ENCODE measurements at regions not wholly inside any gene's neighbourhood (a gene's known extent, or its start where the extent isn't known, plus 50 kb on each side); places are given as distances from the start of the nearest gene placed in this dataset.

DNA sequence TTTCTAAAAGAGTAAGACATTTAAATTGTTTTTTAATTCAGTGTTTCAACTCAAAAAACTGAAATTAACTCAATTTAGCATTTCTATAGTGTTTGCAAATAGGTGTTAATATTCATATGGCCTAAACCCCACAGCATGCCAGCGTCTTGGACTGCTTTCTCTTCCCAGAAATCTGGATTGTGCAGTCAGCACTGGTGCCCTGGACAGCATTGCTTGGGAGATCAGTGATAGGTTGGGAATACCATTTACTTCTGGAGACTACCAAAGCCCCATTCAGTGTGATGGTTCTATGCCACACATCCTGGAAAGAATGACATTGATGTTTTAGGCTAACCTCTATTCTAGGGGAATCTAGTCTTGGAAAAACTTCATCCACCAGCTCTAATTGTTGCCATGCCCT lies 455.0 kb upstream of the KLHL29 start:
- Histone ChIP-seq H3K4me3 (ENCODE audit: insufficient read depth, low read depth, low read length) (no peak overlapping the region), H3K27me3 (ENCODE audit: control insufficient read depth, insufficient read depth, low read length) (no peaks in the 10 kb centered on the region), H2BK120ac (ENCODE audit: low read depth, low read length) (no peak overlapping the region), H3K9ac (ENCODE audit: low read depth, low read length) (no peak overlapping the region), H2AK5ac (ENCODE audit: low read depth, low read length) (no peak overlapping the region), H3K14ac (replicated peaks; ENCODE audit: low read depth, low read length) (no peak overlapping the region), H3K9me1 (ENCODE audit: insufficient read depth, low read length) (no peaks in the 10 kb centered on the region), H3K79me1 (ENCODE audit: low read depth in 1 of 2, low read length in 2 of 2) (no peaks in the 10 kb centered on the region), H4K20me1 (ENCODE audit: insufficient read depth, low read length) (no peaks in the 10 kb centered on the region), H3K9me3 (ENCODE audit: control insufficient read depth, insufficient read depth, low read length) (peaks cover 11% of the 10 kb centered on the region), H2BK15ac (ENCODE audit: low read depth, low read length) (no peak overlapping the region), H2AFZ (replicated peaks; ENCODE audit: low read length, poor library complexity) (no peak overlapping the region), H4K91ac (ENCODE audit: insufficient read depth, low read depth, low read length) (no peak overlapping the region), H3K27ac (ENCODE audit: insufficient read depth, low read length) (no peak overlapping the region), H2BK5ac (ENCODE audit: low read depth, low read length, poor library complexity, severe bottlenecking) (no peak overlapping the region), H4K8ac (ENCODE audit: low read depth in 2 of 2, low read length in 2 of 2) (no peak overlapping the region), H4K5ac (ENCODE audit: low read depth, low read length) (no peak overlapping the region), H3K23ac (ENCODE audit: low read depth, low read length) (no peak overlapping the region), H2AK9ac (replicated peaks; ENCODE audit: low read depth, low read length, poor library complexity) (no peak overlapping the region), H3K18ac (ENCODE audit: low read depth, low read length) (no peak overlapping the region), H3K36me3 (ENCODE audit: control insufficient read depth, insufficient read depth, low read length) (no peaks in the 10 kb centered on the region), H3K4me2 (ENCODE audit: low read depth, low read length) (no peak overlapping the region), H2BK20ac (ENCODE audit: low read depth, low read length) (no peak overlapping the region), H3K56ac (ENCODE audit: extremely low read depth, insufficient read depth, low read length) (no peak overlapping the region), H3K4ac (ENCODE audit: low read depth, low read length) (no peak overlapping the region), H3K4me1 (ENCODE audit: control insufficient read depth, insufficient read depth, low read length) (no peaks in the 10 kb centered on the region)
- dilution Hi-C loops (cut with HindIII; ENCODE audit: low sequenced_read_pairs, unreplicated experiment) (no loop called here), in situ Hi-C loops (cut with MboI; ENCODE audit: low sequenced_read_pairs) (no loop called here), intact Hi-C loops (cut with micrococcal nuclease) (no loop called here)
- TF ChIP-seq SMC3 (IDR thresholded peaks at IDR 0.05; ENCODE audit: low read depth, low read length) (no peak), BHLHE40 (IDR thresholded peaks at IDR 0.05; ENCODE audit: low read depth, low read length) (no peak), CEBPB (IDR thresholded peaks at IDR 0.05; ENCODE audit: low read depth, low read length) (no peak), MAFK (IDR thresholded peaks at IDR 0.05; ENCODE audit: low read depth, low read length) (no peak), POLR2A (IDR thresholded peaks at IDR 0.05; ENCODE audit: low read depth, low read length) (no peak), MXI1 (IDR thresholded peaks at IDR 0.05; ENCODE audit: borderline replicate concordance, low read depth, low read length) (no peak), CHD1 (IDR thresholded peaks at IDR 0.05; ENCODE audit: low read depth, low read length) (no peak), FOS (IDR thresholded peaks at IDR 0.05; ENCODE audit: low read depth, low read length) (no peak), MAZ (IDR thresholded peaks at IDR 0.05; ENCODE audit: borderline replicate concordance, low read depth, low read length) (no peak), RFX5 (IDR thresholded peaks at IDR 0.05; ENCODE audit: low read depth, low read length) (no peak), RAD21 (IDR thresholded peaks at IDR 0.05; ENCODE audit: low read length) (no peak)
- TF ChIP-seq, protein P1, sequence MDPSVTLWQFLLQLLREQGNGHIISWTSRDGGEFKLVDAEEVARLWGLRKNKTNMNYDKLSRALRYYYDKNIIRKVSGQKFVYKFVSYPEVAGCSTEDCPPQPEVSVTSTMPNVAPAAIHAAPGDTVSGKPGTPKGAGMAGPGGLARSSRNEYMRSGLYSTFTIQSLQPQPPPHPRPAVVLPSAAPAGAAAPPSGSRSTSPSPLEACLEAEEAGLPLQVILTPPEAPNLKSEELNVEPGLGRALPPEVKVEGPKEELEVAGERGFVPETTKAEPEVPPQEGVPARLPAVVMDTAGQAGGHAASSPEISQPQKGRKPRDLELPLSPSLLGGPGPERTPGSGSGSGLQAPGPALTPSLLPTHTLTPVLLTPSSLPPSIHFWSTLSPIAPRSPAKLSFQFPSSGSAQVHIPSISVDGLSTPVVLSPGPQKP (IDR thresholded peaks at IDR 0.05; ENCODE audit: borderline replicate concordance, low read depth, low read length): no peak
- TF ChIP-seq, protein P2, sequence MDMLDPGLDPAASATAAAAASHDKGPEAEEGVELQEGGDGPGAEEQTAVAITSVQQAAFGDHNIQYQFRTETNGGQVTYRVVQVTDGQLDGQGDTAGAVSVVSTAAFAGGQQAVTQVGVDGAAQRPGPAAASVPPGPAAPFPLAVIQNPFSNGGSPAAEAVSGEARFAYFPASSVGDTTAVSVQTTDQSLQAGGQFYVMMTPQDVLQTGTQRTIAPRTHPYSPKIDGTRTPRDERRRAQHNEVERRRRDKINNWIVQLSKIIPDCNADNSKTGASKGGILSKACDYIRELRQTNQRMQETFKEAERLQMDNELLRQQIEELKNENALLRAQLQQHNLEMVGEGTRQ (IDR thresholded peaks at IDR 0.05; ENCODE audit: low read depth, low read length): no peak
- TF ChIP-seq, protein P3, sequence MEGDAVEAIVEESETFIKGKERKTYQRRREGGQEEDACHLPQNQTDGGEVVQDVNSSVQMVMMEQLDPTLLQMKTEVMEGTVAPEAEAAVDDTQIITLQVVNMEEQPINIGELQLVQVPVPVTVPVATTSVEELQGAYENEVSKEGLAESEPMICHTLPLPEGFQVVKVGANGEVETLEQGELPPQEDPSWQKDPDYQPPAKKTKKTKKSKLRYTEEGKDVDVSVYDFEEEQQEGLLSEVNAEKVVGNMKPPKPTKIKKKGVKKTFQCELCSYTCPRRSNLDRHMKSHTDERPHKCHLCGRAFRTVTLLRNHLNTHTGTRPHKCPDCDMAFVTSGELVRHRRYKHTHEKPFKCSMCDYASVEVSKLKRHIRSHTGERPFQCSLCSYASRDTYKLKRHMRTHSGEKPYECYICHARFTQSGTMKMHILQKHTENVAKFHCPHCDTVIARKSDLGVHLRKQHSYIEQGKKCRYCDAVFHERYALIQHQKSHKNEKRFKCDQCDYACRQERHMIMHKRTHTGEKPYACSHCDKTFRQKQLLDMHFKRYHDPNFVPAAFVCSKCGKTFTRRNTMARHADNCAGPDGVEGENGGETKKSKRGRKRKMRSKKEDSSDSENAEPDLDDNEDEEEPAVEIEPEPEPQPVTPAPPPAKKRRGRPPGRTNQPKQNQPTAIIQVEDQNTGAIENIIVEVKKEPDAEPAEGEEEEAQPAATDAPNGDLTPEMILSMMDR (conservative IDR thresholded peaks at IDR 0.05; ENCODE audit: low read depth, low read length): no peak
- CTCF ChIA-PET: no interaction called here
- BruUV-seq (replicated peaks): no TSS peak
- no CpG with 5 or more reads among the region's 1 CpG for WGBS, 2 experiments (ENCODE audit: extremely low coverage in 2 of 2, insufficient read length in 1 of 2)
- no peak for ATAC-seq (ENCODE audit: low read depth)
- DNase-seq: no peak
- POLR2A ChIA-PET (ENCODE audit: unreplicated experiment): no interaction called here

Measured in IMR-90 (cell line).